ENCODE measurements at regions not wholly inside any gene's neighbourhood (a gene's known extent, or its start where the extent isn't known, plus 50 kb on each side); places are given as distances from the start of the nearest gene placed in this dataset.

- Mint-ChIP-seq H3K9me3 (peaks cover 16% of the 10 kb centered on the region), H3K27me3 (ENCODE audit: insufficient read depth) (no peaks in the 10 kb centered on the region), H3K4me3 (no peak overlapping the region), H3K27ac (no peak overlapping the region), H3K36me3 (ENCODE audit: low read depth) (no peaks in the 10 kb centered on the region), H3K4me1 (ENCODE audit: low read depth) (no peaks in the 10 kb centered on the region)
- no peak for TF ChIP-seq CTCF (IDR thresholded peaks at IDR 0.05)
- no peak for DNase-seq
Observed at GRCh38 chr13:103625194-103625593, 559.0 kb upstream of the SLC10A2 start.

- Mint-ChIP-seq H3K36me3 (ENCODE audit: low read depth) (no peaks in the 10 kb centered on the region), H3K27ac (no peak overlapping the region), H3K4me3 (no peak overlapping the region), H3K4me1 (ENCODE audit: low read depth) (no peaks in the 10 kb centered on the region), H3K27me3 (ENCODE audit: insufficient read depth) (no peaks in the 10 kb centered on the region), H3K9me3 (peaks cover 36% of the 10 kb centered on the region)
- no peak for DNase-seq
- no peak for TF ChIP-seq CTCF (IDR thresholded peaks at IDR 0.05)
Observed at GRCh38 chr13:103618151-103618550, 551.9 kb upstream of the SLC10A2 start.

GRCh38 chr13:103615771-103616170 lies 549.6 kb upstream of the SLC10A2 start:
- H3K27ac Mint-ChIP-seq = no peak overlapping the region
- H3K4me3 Mint-ChIP-seq = no peak overlapping the region
- H3K9me3 Mint-ChIP-seq = peaks cover 37% of the 10 kb centered on the region
- TF ChIP-seq CTCF (IDR thresholded peaks at IDR 0.05) = no peak
- no peaks in the 10 kb centered on the region for H3K27me3 Mint-ChIP-seq (ENCODE audit: insufficient read depth)
- no peak for DNase-seq
- H3K36me3 Mint-ChIP-seq (ENCODE audit: low read depth) = no peaks in the 10 kb centered on the region
- H3K4me1 Mint-ChIP-seq (ENCODE audit: low read depth) = no peaks in the 10 kb centered on the region

- H3K4me3 Mint-ChIP-seq = no peak overlapping the region
- H3K4me1 Mint-ChIP-seq (ENCODE audit: low read depth) = no peaks in the 10 kb centered on the region
- H3K27ac Mint-ChIP-seq = no peak overlapping the region
- DNase-seq = no peak
- no peaks in the 10 kb centered on the region for H3K36me3 Mint-ChIP-seq (ENCODE audit: low read depth)
- H3K27me3 Mint-ChIP-seq (ENCODE audit: insufficient read depth) = no peaks in the 10 kb centered on the region
- H3K9me3 Mint-ChIP-seq = peaks cover 37% of the 10 kb centered on the region
- no peak for TF ChIP-seq CTCF (IDR thresholded peaks at IDR 0.05)
Observed at GRCh38 chr13:103614761-103615160, 548.5 kb upstream of the SLC10A2 start.

- no peak overlapping the region for H3K27ac Mint-ChIP-seq
- H3K36me3 Mint-ChIP-seq (ENCODE audit: low read depth) = no peaks in the 10 kb centered on the region
- no peak overlapping the region for H3K4me3 Mint-ChIP-seq
- peaks cover 28% of the 10 kb centered on the region for H3K9me3 Mint-ChIP-seq
- no peaks in the 10 kb centered on the region for H3K4me1 Mint-ChIP-seq (ENCODE audit: low read depth)
- no peak for TF ChIP-seq CTCF (IDR thresholded peaks at IDR 0.05)
- no peak for DNase-seq
- no peaks in the 10 kb centered on the region for H3K27me3 Mint-ChIP-seq (ENCODE audit: insufficient read depth)
Observed at GRCh38 chr13:103607995-103608394, 541.8 kb upstream of the SLC10A2 start.
